ENCODE measurements at regions not wholly inside any gene's neighbourhood (a gene's known extent, or its start where the extent isn't known, plus 50 kb on each side); places are given as distances from the start of the nearest gene placed in this dataset.
A peak's percentile ranks its signal among the peaks of the same experiment; 100 is the strongest.

DNA sequence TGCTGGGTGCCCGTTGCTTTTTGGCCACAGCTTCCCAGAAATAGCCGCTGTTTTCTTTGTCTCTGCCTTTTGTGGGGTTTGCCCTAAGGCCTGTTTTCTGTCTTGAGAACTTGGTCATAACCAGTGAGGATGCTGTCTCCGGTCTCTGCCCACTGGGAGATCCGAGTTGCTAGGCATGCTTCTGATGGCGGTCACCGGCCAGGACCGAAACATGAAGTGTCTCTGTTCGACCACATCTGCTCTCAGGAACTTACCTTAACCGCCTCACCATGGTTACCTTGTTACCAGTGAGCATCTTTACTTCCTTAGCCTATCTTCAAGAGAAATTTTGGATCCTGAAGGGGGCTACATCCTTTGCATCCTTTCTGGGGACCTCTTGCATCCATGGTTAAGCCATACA is 91.9 kb downstream of the RTP5 start:
- intact Hi-C loops (cut with DNase I; ENCODE audit: low total_unique reads), result no loop called here
- DNase-seq (ENCODE audit: low spot score in 2 of 2), result no peak
- TF ChIP-seq POLR2AphosphoS5 (IDR thresholded peaks at IDR 0.05), result no peak
- TF ChIP-seq POLR2A (IDR thresholded peaks at IDR 0.05), result no peak
- TF ChIP-seq, protein P1, sequence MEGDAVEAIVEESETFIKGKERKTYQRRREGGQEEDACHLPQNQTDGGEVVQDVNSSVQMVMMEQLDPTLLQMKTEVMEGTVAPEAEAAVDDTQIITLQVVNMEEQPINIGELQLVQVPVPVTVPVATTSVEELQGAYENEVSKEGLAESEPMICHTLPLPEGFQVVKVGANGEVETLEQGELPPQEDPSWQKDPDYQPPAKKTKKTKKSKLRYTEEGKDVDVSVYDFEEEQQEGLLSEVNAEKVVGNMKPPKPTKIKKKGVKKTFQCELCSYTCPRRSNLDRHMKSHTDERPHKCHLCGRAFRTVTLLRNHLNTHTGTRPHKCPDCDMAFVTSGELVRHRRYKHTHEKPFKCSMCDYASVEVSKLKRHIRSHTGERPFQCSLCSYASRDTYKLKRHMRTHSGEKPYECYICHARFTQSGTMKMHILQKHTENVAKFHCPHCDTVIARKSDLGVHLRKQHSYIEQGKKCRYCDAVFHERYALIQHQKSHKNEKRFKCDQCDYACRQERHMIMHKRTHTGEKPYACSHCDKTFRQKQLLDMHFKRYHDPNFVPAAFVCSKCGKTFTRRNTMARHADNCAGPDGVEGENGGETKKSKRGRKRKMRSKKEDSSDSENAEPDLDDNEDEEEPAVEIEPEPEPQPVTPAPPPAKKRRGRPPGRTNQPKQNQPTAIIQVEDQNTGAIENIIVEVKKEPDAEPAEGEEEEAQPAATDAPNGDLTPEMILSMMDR (IDR thresholded peaks at IDR 0.05), result no peak
- no peaks in the 10 kb centered on the region for H3K36me3 ChIP-seq
- no peaks in the 10 kb centered on the region for H3K27me3 ChIP-seq
- no peak overlapping the region for H3K27ac ChIP-seq
- no peak overlapping the region for H3K4me3 ChIP-seq
- no peaks in the 10 kb centered on the region for H3K9me3 ChIP-seq
- H3K4me1 ChIP-seq, result no peaks in the 10 kb centered on the region

DNA sequence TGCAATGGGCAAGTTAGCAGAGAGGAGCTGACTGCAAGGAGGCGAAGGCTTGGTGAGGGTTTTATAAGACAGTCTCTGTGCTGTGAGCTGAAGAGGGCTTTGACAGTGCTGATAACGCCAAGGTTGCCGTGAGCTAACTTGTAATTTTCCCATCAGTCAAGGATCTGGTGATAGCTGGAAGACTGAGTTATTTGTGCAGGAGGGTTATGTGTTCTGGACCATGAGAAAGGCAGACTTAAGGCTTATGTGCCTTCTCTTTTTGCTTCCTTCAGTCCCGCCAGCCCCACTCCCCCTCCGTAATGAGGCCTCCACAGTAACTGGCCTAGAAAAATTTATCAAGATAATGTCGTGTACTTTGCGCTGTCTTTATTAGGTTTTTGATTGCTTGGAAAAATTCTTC is 94.6 kb downstream of the RTP5 start:
- Histone ChIP-seq H3K4me3 (no peak overlapping the region), H3K27me3 (no peaks in the 10 kb centered on the region), H3K9me3 (no peaks in the 10 kb centered on the region), H3K36me3 (no peaks in the 10 kb centered on the region), H3K27ac (no peak overlapping the region), H3K4me1 (no peaks in the 10 kb centered on the region)
- intact Hi-C loops (cut with DNase I; ENCODE audit: low total_unique reads), result no loop called here
- TF ChIP-seq, protein P1 (IDR thresholded peaks at IDR 0.05), result no peak
- no peak for TF ChIP-seq POLR2AphosphoS5 (IDR thresholded peaks at IDR 0.05)
- no peak for TF ChIP-seq POLR2A (IDR thresholded peaks at IDR 0.05)
- DNase-seq (ENCODE audit: low spot score in 2 of 2), result no peak

DNA sequence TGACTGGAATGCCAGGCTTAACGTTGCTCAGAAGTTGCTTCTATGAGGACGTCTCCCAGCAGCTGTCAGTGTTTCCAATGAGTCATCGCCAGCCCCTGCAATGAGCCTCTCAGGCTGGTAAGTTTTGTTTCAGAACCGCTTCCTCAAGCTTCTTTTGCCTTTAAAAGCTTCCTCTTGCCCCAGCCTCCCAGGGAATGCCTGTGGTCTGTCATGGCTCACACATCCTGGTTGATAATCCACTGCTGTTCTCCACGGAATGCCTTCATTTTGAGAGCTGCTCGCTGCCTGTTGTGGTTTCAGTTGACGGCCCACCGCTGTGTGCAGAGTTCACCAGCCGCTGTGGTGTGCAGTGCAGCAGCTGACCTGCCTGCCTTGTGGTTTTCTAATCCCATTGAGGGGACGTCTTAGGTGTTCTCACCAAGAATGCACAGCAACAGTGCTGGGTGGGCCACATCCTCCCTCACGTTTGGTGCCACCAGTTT is 96.4 kb downstream of the RTP5 start:
- DNase-seq (ENCODE audit: low spot score in 2 of 2), result peak; percentile 17 to 24
- Histone ChIP-seq H3K36me3 (no peaks in the 10 kb centered on the region), H3K4me3 (no peak overlapping the region), H3K27me3 (no peaks in the 10 kb centered on the region), H3K9me3 (no peaks in the 10 kb centered on the region), H3K4me1 (no peaks in the 10 kb centered on the region), H3K27ac (no peak overlapping the region)
- TF ChIP-seq POLR2AphosphoS5 (IDR thresholded peaks at IDR 0.05) (no peak), POLR2A (IDR thresholded peaks at IDR 0.05) (no peak)
- TF ChIP-seq, protein P1 (IDR thresholded peaks at IDR 0.05), result no peak
- intact Hi-C loops (cut with DNase I; ENCODE audit: low total_unique reads), result no loop called here

DNA sequence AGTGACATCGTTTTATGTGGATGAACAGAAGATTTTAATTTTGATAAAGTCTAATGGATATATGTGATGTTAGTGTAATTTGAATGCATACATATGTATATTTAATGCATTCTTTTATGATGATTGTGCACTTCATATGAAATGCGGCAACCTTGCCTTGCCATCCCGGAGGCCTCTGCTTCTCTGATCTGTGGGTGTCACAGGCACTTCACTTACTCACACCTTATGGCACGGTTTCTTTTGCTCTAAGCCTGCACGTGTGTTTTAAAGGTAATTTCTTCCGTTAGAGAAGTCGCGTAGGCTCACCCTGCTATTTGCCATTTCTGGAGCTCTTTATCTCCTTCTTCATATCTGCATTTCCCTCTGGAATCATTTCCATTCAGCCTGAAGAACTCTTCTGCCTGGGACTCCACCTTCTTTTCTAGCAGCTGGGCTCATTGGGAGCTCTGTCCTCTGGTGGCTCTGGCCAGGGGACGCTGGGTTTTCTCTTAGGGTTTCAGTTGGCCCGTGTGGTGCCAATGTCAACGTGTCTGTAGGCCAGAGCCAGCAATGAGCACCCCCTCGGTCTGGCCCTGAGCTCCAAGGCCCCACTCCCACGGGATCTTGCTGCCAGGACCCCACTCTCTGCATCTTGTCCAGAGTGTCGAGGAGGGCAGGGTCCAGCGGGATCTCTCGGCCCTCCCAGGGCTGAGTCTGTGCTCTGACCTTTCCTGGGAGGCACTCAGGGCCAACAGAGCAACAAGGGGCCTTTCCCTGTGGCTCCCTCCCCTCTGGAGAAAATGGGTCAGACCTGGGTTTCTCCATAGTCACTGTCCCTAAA is 97.3 kb downstream of the RTP5 start:
- Histone ChIP-seq H3K27me3 (no peaks in the 10 kb centered on the region), H3K27ac (no peak overlapping the region), H3K4me1 (no peaks in the 10 kb centered on the region), H3K9me3 (no peaks in the 10 kb centered on the region), H3K4me3 (no peak overlapping the region), H3K36me3 (no peaks in the 10 kb centered on the region)
- intact Hi-C loops (cut with DNase I; ENCODE audit: low total_unique reads), result no loop called here
- TF ChIP-seq POLR2AphosphoS5 (IDR thresholded peaks at IDR 0.05) (no peak), POLR2A (IDR thresholded peaks at IDR 0.05) (no peak)
- TF ChIP-seq, protein P1 (IDR thresholded peaks at IDR 0.05), result no peak
- peak in 1 of 2 donors; percentile 24 for DNase-seq (ENCODE audit: low spot score in 2 of 2)

DNA sequence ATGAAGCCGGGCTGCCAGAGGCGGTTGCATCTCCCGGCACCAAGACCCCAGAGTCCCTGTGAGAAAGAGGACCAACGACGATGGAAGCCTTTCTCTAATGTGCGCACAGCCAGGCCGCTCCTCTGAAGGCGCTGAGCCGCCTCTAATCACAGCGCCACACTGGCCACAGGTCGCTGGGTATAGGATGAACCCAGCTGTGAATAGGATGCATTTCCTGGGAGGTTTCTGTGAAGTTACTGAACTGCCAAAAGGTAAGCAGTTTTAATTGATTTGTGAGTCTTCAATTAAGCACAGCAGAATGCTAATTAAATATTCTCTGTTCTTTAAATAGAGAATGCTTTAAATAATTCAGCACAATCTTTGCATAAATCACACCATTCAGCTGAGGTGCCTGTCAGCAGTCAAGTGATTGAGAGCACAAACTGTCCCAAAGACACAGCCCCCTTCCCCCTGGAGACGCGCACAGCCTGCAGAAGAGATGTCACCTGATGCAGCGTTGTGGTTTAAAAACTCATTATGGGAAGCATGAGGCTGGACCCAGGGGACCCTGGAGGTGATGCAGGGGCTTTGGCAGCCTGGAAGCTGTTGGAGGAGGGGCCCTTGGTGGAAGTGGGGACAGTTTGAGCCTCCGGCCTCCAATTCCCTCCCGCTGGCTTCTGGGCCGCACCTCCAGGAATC is 98.1 kb downstream of the RTP5 start:
- Histone ChIP-seq H3K27me3 (no peaks in the 10 kb centered on the region), H3K9me3 (no peaks in the 10 kb centered on the region), H3K4me3 (no peak overlapping the region), H3K27ac (no peak overlapping the region), H3K36me3 (no peaks in the 10 kb centered on the region), H3K4me1 (no peaks in the 10 kb centered on the region)
- no peak for TF ChIP-seq POLR2A (IDR thresholded peaks at IDR 0.05)
- TF ChIP-seq, protein P1 (IDR thresholded peaks at IDR 0.05), result no peak
- TF ChIP-seq POLR2AphosphoS5 (IDR thresholded peaks at IDR 0.05), result no peak
- intact Hi-C loops (cut with DNase I; ENCODE audit: low total_unique reads), result no loop called here
- DNase-seq (ENCODE audit: low spot score in 2 of 2), result no peak
